ENCODE measurements at regions not wholly inside any gene's neighbourhood (a gene's known extent, or its start where the extent isn't known, plus 50 kb on each side); places are given as distances from the start of the nearest gene placed in this dataset.
A peak's percentile ranks its signal among the peaks of the same experiment; 100 is the strongest.

DNA sequence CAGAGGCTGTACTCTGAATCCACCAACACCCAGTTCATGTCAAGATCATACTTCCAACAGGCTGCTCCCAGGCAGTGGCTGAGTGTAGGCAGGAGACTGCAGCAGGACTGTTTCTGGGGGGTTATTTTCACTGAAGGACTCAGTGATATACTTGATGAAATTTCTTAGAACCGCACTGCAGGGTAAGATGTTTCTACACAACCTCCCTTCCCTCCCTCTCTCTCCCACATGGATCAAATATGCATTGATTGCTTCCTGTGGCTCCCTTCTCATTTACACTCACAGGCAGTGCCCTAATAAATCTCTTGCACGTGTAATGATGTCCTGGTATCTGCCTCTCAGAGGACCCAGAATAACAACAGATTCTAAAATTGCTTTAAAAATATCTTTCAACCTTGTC is 251.3 kb upstream of the CCDC179 start:
- DNase-seq (no peak), ATAC-seq (no peak)
- no peak overlapping the region for H3K4me3 ChIP-seq
- no peak overlapping the region for H3K27ac ChIP-seq
- no peaks in the 10 kb centered on the region for H3K36me3 ChIP-seq (ENCODE audit: insufficient read depth in 1 of 2, low read depth in 1 of 2)
- H3K4me1 ChIP-seq, result no peaks in the 10 kb centered on the region
- TF ChIP-seq, protein P1, sequence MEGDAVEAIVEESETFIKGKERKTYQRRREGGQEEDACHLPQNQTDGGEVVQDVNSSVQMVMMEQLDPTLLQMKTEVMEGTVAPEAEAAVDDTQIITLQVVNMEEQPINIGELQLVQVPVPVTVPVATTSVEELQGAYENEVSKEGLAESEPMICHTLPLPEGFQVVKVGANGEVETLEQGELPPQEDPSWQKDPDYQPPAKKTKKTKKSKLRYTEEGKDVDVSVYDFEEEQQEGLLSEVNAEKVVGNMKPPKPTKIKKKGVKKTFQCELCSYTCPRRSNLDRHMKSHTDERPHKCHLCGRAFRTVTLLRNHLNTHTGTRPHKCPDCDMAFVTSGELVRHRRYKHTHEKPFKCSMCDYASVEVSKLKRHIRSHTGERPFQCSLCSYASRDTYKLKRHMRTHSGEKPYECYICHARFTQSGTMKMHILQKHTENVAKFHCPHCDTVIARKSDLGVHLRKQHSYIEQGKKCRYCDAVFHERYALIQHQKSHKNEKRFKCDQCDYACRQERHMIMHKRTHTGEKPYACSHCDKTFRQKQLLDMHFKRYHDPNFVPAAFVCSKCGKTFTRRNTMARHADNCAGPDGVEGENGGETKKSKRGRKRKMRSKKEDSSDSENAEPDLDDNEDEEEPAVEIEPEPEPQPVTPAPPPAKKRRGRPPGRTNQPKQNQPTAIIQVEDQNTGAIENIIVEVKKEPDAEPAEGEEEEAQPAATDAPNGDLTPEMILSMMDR (IDR thresholded peaks at IDR 0.05), result no peak
- intact Hi-C loops (cut with DNase I), result no loop called here
- H3K9me3 ChIP-seq, result no peaks in the 10 kb centered on the region
- H3K27me3 ChIP-seq (ENCODE audit: insufficient read depth in 3 of 3, low read length in 2 of 3), result no peaks in the 10 kb centered on the region
- 35 to 49% (median 45%) methylated on average over 2 of the region's 2 CpGs for WGBS, 3 donors

DNA sequence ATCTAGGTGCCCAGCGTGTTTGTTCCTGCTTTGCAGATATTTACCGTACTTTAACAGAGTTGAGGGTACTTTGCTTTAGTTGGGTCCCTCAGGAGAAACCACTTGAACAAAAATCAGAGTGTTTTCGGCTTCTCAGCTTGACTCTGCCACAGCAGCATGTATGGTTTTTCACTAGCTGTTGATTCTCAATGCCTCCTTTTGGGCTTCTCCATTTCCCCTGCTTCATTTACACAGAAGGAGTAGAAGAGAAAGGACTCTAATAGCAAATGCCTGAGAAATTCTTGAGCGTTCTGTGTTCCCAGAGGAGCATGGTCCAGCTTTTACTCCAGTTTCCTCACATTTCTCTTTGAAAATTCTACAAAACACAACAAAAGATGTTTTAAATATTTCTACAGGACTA is 252.1 kb upstream of the CCDC179 start:
- Histone ChIP-seq H3K27ac (no peak overlapping the region), H3K27me3 (ENCODE audit: insufficient read depth in 3 of 3, low read length in 2 of 3) (no peaks in the 10 kb centered on the region), H3K4me3 (no peak overlapping the region), H3K4me1 (no peaks in the 10 kb centered on the region), H3K36me3 (ENCODE audit: insufficient read depth in 1 of 2, low read depth in 1 of 2) (no peaks in the 10 kb centered on the region), H3K9me3 (no peaks in the 10 kb centered on the region)
- TF ChIP-seq, protein P1 (IDR thresholded peaks at IDR 0.05), result no peak
- DNase-seq (no peak), ATAC-seq (no peak)
- WGBS, 3 donors, result 59 to 63% (median 63%) methylated on average over 4 of the region's 4 CpGs
- intact Hi-C loops (cut with DNase I), result no loop called here

DNA sequence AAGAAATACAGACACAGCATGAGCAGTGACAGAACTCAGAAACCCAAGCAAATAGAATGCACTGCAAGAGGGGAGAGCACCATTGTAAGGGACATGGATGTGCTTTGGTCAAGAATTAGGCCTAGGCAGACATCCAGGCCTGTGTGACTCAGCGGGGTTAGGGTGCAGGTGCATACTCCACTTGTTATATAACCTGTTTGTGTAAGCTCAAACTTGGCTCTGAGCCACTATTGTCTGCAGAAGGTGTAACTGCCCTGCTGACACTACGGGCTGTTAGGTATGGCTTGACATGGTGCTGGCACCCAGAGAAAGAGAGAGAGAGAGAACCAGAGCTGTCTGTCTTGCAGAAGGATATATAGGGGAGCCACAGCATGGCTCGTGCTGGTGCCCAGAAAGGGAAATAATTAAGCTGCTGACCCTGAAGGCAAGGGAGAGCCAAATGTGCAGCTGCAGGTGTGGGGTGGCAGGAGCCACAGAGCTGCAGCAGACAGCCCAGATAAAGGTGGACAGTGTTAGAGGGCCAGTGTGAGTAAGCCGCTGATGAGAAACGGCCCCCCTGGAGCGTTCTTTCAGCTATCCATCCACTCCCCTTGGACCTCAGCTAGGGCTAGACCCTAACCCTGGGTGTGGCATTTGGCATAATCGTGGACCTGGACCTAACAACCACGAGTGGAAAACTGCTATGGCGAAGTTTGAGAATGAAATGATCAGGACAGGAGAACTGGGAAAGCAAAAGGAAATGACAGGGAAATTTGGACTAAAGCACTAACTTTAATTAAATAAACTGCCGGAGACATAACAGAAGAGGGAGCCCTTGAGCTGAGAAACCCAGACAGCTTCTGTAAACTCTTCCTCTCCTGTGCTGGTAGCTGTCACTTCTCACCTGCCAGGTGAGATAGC is 253.0 kb upstream of the CCDC179 start:
- Histone ChIP-seq H3K27me3 (ENCODE audit: insufficient read depth in 3 of 3, low read length in 2 of 3) (no peaks in the 10 kb centered on the region), H3K4me1 (no peaks in the 10 kb centered on the region), H3K27ac (no peak overlapping the region), H3K9me3 (no peaks in the 10 kb centered on the region), H3K4me3 (no peak overlapping the region), H3K36me3 (ENCODE audit: insufficient read depth in 1 of 2, low read depth in 1 of 2) (no peaks in the 10 kb centered on the region)
- 35 to 38% (median 38%) methylated on average over 10 of the region's 10 CpGs for WGBS, 3 donors
- ATAC-seq (no peak), DNase-seq (no peak)
- TF ChIP-seq, protein P1 (IDR thresholded peaks at IDR 0.05), result peak; percentile 25
- intact Hi-C loops (cut with DNase I), result no loop called here

DNA sequence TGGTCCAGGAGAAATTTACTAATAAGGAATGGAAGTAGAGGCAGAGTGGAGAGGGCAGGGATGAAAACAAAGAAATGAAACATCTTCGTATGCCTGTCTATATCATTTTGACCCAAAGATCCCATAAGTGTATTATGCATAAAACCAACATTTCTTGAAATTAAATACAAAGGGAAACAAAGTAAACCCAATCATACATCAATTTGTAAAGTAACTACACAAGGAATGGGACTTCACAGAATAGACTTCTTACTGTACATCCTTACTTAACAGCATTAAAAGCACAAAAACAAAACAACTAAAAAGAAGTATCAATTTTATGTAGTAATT is 253.6 kb upstream of the CCDC179 start:
- H3K9me3 ChIP-seq, result no peaks in the 10 kb centered on the region
- 40 to 54% (median 50%) methylated on average over 1 of the region's 1 CpG for WGBS, 3 donors
- H3K27ac ChIP-seq, result no peak overlapping the region
- no peak for DNase-seq
- no peaks in the 10 kb centered on the region for H3K4me1 ChIP-seq
- H3K36me3 ChIP-seq (ENCODE audit: insufficient read depth in 1 of 2, low read depth in 1 of 2), result no peaks in the 10 kb centered on the region
- H3K4me3 ChIP-seq, result no peak overlapping the region
- ATAC-seq, result no peak
- no peaks in the 10 kb centered on the region for H3K27me3 ChIP-seq (ENCODE audit: insufficient read depth in 3 of 3, low read length in 2 of 3)
- intact Hi-C loops (cut with DNase I), result no loop called here
- TF ChIP-seq, protein P1 (IDR thresholded peaks at IDR 0.05), result no peak

DNA sequence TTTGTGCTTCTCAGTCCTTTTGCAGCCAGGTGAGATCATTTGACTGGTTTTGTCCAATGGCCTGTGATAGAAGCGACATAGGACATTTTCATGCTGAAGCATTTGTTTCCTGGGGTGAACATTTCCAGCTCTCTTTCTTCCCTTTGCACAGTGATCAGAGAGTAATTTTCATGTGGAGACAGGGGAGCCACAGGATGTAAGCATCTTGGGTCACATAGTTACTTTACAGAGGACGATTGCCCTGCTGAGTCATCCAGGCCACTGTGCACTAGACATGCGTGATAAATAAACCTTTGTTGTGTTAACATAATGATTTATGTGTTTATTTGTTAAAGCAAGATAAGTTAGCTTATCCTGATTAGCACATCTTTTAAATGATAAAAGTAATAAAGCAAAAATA is 263.5 kb upstream of the CCDC179 start:
- no peaks in the 10 kb centered on the region for H3K27me3 ChIP-seq (ENCODE audit: insufficient read depth in 3 of 3, low read length in 2 of 3)
- intact Hi-C loops (cut with DNase I), result no loop called here
- H3K36me3 ChIP-seq (ENCODE audit: insufficient read depth in 1 of 2, low read depth in 1 of 2), result no peaks in the 10 kb centered on the region
- H3K27ac ChIP-seq, result no peak overlapping the region
- ATAC-seq, result no peak
- TF ChIP-seq, protein P1 (IDR thresholded peaks at IDR 0.05), result no peak
- no peaks in the 10 kb centered on the region for H3K9me3 ChIP-seq
- no peak overlapping the region for H3K4me3 ChIP-seq
- H3K4me1 ChIP-seq, result no peaks in the 10 kb centered on the region
- DNase-seq, result no peak
- WGBS, 3 donors, result 44 to 51% (median 44%) methylated on average over 3 of the region's 3 CpGs
